Caco-2 (cell line): ENCODE measurements at regions not wholly inside any gene's neighbourhood (a gene's known extent, or its start where the extent isn't known, plus 50 kb on each side); places are given as distances from the start of the nearest gene placed in this dataset.

Experiments used
- BruUV-seq: library from RNA; stranded (reverse); fragments of 400-500 nt; replicated peaks from 2 replicates; lab custom pipeline; 2021; lab: Mats Ljungman, UMichigan
- CTCF ChIA-PET: fragments of 300-600 bp; sonication (Branson Sonifier 250); formaldehyde crosslinking; loops from one replicate; lab custom pipeline; 2022; ENCODE audit warnings: antibody characterized with exemption; lab: Charles Lee
- POLR2A ChIA-PET: fragments of 300-600 bp; sonication (Branson Sonifier 250); formaldehyde crosslinking; loops from one replicate; lab custom pipeline; 2022; ENCODE audit warnings: antibody characterized with exemption; lab: Charles Lee
- DNase-seq, 2 experiments: peaks; one replicate each; pipeline versions ENCODE4 v3.0.0 to v3.0.0-alpha.2; 2020 to 2022
- H3K27me3 ChIP-seq: replicated peaks from 2 replicates; pipeline ENCODE4 v1.6.0; 2011; ENCODE audit warnings: low read length; ENCODE audit not compliant: control insufficient read depth, insufficient read depth
- H3K36me3 ChIP-seq: 2 replicates; pipeline ENCODE4 v1.5.1; 2011; ENCODE audit warnings: low read length; ENCODE audit not compliant: control insufficient read depth, insufficient read depth
- H3K4me1 ChIP-seq: fragments of 250-450 bp; sonication (Bioruptor Pico); 2 replicates; pipeline ENCODE4 v1.5.1; 2020; ENCODE audit warnings: mild to moderate bottlenecking
- H3K4me3 ChIP-seq: 2 replicates; pipeline ENCODE4 v1.5.1; 2011; ENCODE audit warnings: low read depth, mild to moderate bottlenecking, control low read depth, low read length
- H3K9me3 ChIP-seq: fragments of 250-450 bp; sonication (Bioruptor Pico); 2 replicates; pipeline ENCODE4 v1.5.1; 2020; ENCODE audit warnings: mild to moderate bottlenecking, moderate library complexity
- H3K27ac Mint-ChIP-seq: one replicate; pipeline ENCODE4 v1.8.0; 2022; ENCODE audit warnings: mixed read lengths; ENCODE audit not compliant: unreplicated experiment
- H3K27me3 Mint-ChIP-seq: one replicate; pipeline ENCODE4 v1.8.0; 2022; ENCODE audit warnings: mixed read lengths; ENCODE audit not compliant: insufficient read depth, unreplicated experiment
- H3K36me3 Mint-ChIP-seq: one replicate; pipeline ENCODE4 v1.8.0; 2022; ENCODE audit warnings: mild to moderate bottlenecking, mixed read lengths; ENCODE audit not compliant: insufficient read depth, unreplicated experiment
- H3K4me1 Mint-ChIP-seq: one replicate; pipeline ENCODE4 v1.8.0; 2022; ENCODE audit warnings: low read depth, mixed read lengths; ENCODE audit not compliant: unreplicated experiment
- H3K4me3 Mint-ChIP-seq: one replicate; pipeline ENCODE4 v1.8.0; 2022; ENCODE audit warnings: mild to moderate bottlenecking, moderate library complexity, mixed read lengths; ENCODE audit not compliant: unreplicated experiment
- H3K9me3 Mint-ChIP-seq: one replicate; pipeline ENCODE4 v1.8.0; 2022; ENCODE audit warnings: mixed read lengths; ENCODE audit not compliant: unreplicated experiment
- CTCF ChIP-seq, 2 experiments: fragments of 200-600 bp in 1 of 2; IDR thresholded peaks; 1 replicate in 1 of 2; 2 replicates in 1 of 2; pipeline versions ENCODE4 v1.5.1 to v1.8.0; 2011 to 2022; ENCODE audit warnings: antibody characterized with exemption in 1 of 2, control low read depth in 1 of 2, inconsistent platforms in 1 of 2, low read depth in 1 of 2, low read length in 1 of 2, mild to moderate bottlenecking in 1 of 2, moderate library complexity in 1 of 2; ENCODE audit not compliant: insufficient read depth in 1 of 2, severe bottlenecking in 1 of 2, unreplicated experiment in 1 of 2
- intact Hi-C: fragments of 100-400 bp; cut with micrococcal nuclease; formaldehyde crosslinking; loops from one replicate; pipeline ENCODE4 v1.10.0; 2022; ENCODE audit not compliant: unreplicated experiment

- H3K9me3 ChIP-seq: no peaks in the 10 kb centered on the region
- Mint-ChIP-seq H3K27ac (no peak overlapping the region), H3K4me1 (no peaks in the 10 kb centered on the region), H3K36me3 (no peaks in the 10 kb centered on the region), H3K27me3 (no peaks in the 10 kb centered on the region), H3K4me3 (no peak overlapping the region), H3K9me3 (no peaks in the 10 kb centered on the region)
- no peak for DNase-seq
- H3K4me1 ChIP-seq: no peaks in the 10 kb centered on the region
- H3K27me3 ChIP-seq: no peaks in the 10 kb centered on the region
- no peak for TF ChIP-seq CTCF (IDR thresholded peaks at IDR 0.05; ENCODE audit: insufficient read depth in 1 of 2, low read depth in 1 of 2, low read length in 1 of 2, severe bottlenecking in 1 of 2, unreplicated experiment in 1 of 2)
- ChIA-PET CTCF (no interaction called here), POLR2A (no interaction called here)
- no peaks in the 10 kb centered on the region for H3K36me3 ChIP-seq
- intact Hi-C loops: no loop called here
- no TSS peak for BruUV-seq
- no peak overlapping the region for H3K4me3 ChIP-seq
Measured at GRCh38 chr2:199025146-199025545, 432.6 kb downstream of the SATB2 start.

GRCh38 chr2:199024224-199024623 lies 433.5 kb downstream of the SATB2 start:
- Mint-ChIP-seq H3K4me1 (no peaks in the 10 kb centered on the region), H3K4me3 (no peak overlapping the region), H3K27ac (no peak overlapping the region), H3K27me3 (no peaks in the 10 kb centered on the region), H3K36me3 (no peaks in the 10 kb centered on the region), H3K9me3 (no peaks in the 10 kb centered on the region)
- no peaks in the 10 kb centered on the region for H3K27me3 ChIP-seq
- POLR2A ChIA-PET: no interaction called here
- H3K36me3 ChIP-seq: no peaks in the 10 kb centered on the region
- TF ChIP-seq CTCF (IDR thresholded peaks at IDR 0.05; ENCODE audit: insufficient read depth in 1 of 2, low read depth in 1 of 2, low read length in 1 of 2, severe bottlenecking in 1 of 2, unreplicated experiment in 1 of 2): no peak
- no peak overlapping the region for H3K4me3 ChIP-seq
- no peak for DNase-seq
- no peaks in the 10 kb centered on the region for H3K9me3 ChIP-seq
- intact Hi-C loops: loop anchor here (5.0 kb wide), 2 partner anchors 438 to 463 kb away; no protein-coding TSS in a partner anchor
- no peaks in the 10 kb centered on the region for H3K4me1 ChIP-seq
- CTCF ChIA-PET: no interaction called here
- no TSS peak for BruUV-seq

DNA sequence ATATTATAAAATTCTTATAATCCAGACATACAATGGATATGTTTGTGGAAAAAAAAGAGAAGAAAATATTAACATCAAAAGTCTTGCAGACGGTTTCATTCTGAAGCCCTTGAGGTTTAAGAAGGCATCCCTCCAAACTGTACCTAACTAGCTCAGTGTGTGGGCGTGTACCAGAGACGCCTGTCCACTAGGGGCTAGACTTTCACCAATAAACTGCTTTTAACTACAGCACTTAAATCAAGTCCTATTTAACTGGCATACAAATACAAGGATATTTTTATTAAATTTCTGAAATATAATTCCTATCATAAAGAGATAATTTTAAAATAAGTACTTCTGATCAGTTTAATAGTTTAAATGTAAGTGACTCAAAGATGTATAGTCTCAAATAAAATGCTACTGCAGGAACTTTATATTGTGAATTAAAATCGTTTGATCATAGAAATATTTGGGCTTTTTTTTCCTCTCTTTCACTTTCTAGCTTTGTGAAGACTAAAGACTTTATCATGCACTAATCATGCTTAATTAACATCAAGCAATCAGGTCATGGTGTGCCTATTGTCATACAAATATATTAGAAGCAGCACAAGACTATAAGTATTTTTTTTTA lies 437.7 kb downstream of the SATB2 start:
- intact Hi-C loops: loop anchor here (5.0 kb wide), 2 partner anchors 442 to 467 kb away; no protein-coding TSS in a partner anchor
- TF ChIP-seq CTCF (IDR thresholded peaks at IDR 0.05; ENCODE audit: insufficient read depth in 1 of 2, low read depth in 1 of 2, low read length in 1 of 2, severe bottlenecking in 1 of 2, unreplicated experiment in 1 of 2): peak in 1 of 2 experiments; percentile 70
- CTCF ChIA-PET: interaction anchor here (1.1 kb wide), 1 partner anchor 51 kb away, joined by 3 read pairs; no protein-coding TSS in a partner anchor
- Histone ChIP-seq H3K9me3 (no peaks in the 10 kb centered on the region), H3K27me3 (no peaks in the 10 kb centered on the region), H3K4me3 (no peak overlapping the region), H3K36me3 (no peaks in the 10 kb centered on the region), H3K4me1 (no peaks in the 10 kb centered on the region)
- H3K36me3 Mint-ChIP-seq: no peaks in the 10 kb centered on the region
- H3K27me3 Mint-ChIP-seq: no peaks in the 10 kb centered on the region
- no peak overlapping the region for H3K27ac Mint-ChIP-seq
- no TSS peak for BruUV-seq
- H3K4me3 Mint-ChIP-seq: no peak overlapping the region
- H3K4me1 Mint-ChIP-seq: no peaks in the 10 kb centered on the region
- H3K9me3 Mint-ChIP-seq: no peaks in the 10 kb centered on the region
- peak in 1 of 2 experiments; percentile 14 for DNase-seq
- POLR2A ChIA-PET: no interaction called here
